Osteoblast (primary cell): ENCODE measurements at regions not wholly inside any gene's neighbourhood (a gene's known extent, or its start where the extent isn't known, plus 50 kb on each side); places are given as distances from the start of the nearest gene placed in this dataset.

ENCODE experiments used
- DNase-seq: peaks from one replicate; pipeline ENCODE4 v3.0.0; 2011; ENCODE audit warnings: low spot score, mixed read lengths; ENCODE audit not compliant: insufficient read length; ENCODE audit errors: missing footprints
- H2AFZ ChIP-seq: 2 replicates; pipeline ENCODE4 v1.6.0; 2011; ENCODE audit warnings: mild to moderate bottlenecking, low read length
- H3K27ac ChIP-seq: 2 replicates; pipeline ENCODE4 v1.5.1; 2011; ENCODE audit warnings: mild to moderate bottlenecking, low read depth, low read length, moderate library complexity
- H3K27me3 ChIP-seq: 2 replicates; pipeline ENCODE4 v1.6.0; 2012; ENCODE audit warnings: mild to moderate bottlenecking, control low read depth, inconsistent platforms, low read length, moderate library complexity; ENCODE audit not compliant: insufficient read depth
- H3K36me3 ChIP-seq: 2 replicates; pipeline ENCODE4 v1.5.1; 2011; ENCODE audit warnings: mild to moderate bottlenecking, low read length, control low read depth, moderate library complexity; ENCODE audit not compliant: insufficient read depth
- H3K4me1 ChIP-seq: 2 replicates; pipeline ENCODE4 v1.5.1; 2011; ENCODE audit warnings: mild to moderate bottlenecking, low read length, control low read depth, moderate library complexity; ENCODE audit not compliant: insufficient read depth
- H3K4me2 ChIP-seq: 2 replicates; pipeline ENCODE4 v1.6.0; 2011; ENCODE audit warnings: mild to moderate bottlenecking, low read length; ENCODE audit not compliant: insufficient read depth
- H3K4me3 ChIP-seq: fragments of 200-600 bp; sonication (generic); 3 replicates; pipeline ENCODE4 v1.5.1; 2012; ENCODE audit warnings: mild to moderate bottlenecking, low read length, inconsistent platforms; ENCODE audit not compliant: insufficient read depth
- H3K79me2 ChIP-seq: 2 replicates; pipeline ENCODE4 v1.6.0; 2012; ENCODE audit warnings: mild to moderate bottlenecking, low read length, control low read depth, inconsistent platforms; ENCODE audit not compliant: insufficient read depth
- H3K9me3 ChIP-seq: 2 replicates; pipeline ENCODE4 v1.5.1; 2011; ENCODE audit warnings: low read depth, low read length, control low read depth
- H4K20me1 ChIP-seq: 2 replicates; pipeline ENCODE4 v1.6.0; 2012; ENCODE audit warnings: mild to moderate bottlenecking, low read length, control low read depth; ENCODE audit not compliant: insufficient read depth
- TF ChIP-seq, protein P1 (sequence below): IDR thresholded peaks from 2 replicates; pipeline ENCODE4 v1.5.1; 2011; ENCODE audit warnings: mild to moderate bottlenecking, low read depth, low read length, moderate library complexity; ENCODE audit errors: extremely low read depth

DNA sequence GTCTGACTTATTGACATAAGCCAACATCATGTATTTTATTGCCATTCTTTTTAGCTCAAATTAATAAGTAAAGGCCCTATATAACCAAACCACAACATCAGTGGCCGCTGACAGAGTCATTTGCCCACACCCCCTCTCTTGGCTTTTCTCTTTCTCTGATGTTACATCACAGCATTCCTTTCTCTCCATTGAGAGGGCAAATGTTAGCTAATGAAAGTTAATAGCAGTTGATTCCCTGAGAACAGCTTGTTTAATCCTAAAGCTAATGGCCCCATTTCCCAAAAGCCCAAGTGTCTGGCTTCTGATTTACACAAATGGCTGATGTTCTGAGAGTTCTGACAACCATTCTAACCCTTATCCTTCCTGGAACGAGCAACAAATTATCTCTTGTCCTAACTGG lies 308.8 kb downstream of the SNAPC1 start:
- no peak overlapping the region for H2AFZ ChIP-seq
- no peak for DNase-seq
- H3K4me2 ChIP-seq: no peak overlapping the region
- no peaks in the 10 kb centered on the region for H3K79me2 ChIP-seq
- no peaks in the 10 kb centered on the region for H4K20me1 ChIP-seq
- no peak overlapping the region for H3K4me3 ChIP-seq
- H3K4me1 ChIP-seq: no peaks in the 10 kb centered on the region
- H3K27ac ChIP-seq: no peak overlapping the region
- no peaks in the 10 kb centered on the region for H3K27me3 ChIP-seq
- no peaks in the 10 kb centered on the region for H3K36me3 ChIP-seq
- TF ChIP-seq, protein P1, sequence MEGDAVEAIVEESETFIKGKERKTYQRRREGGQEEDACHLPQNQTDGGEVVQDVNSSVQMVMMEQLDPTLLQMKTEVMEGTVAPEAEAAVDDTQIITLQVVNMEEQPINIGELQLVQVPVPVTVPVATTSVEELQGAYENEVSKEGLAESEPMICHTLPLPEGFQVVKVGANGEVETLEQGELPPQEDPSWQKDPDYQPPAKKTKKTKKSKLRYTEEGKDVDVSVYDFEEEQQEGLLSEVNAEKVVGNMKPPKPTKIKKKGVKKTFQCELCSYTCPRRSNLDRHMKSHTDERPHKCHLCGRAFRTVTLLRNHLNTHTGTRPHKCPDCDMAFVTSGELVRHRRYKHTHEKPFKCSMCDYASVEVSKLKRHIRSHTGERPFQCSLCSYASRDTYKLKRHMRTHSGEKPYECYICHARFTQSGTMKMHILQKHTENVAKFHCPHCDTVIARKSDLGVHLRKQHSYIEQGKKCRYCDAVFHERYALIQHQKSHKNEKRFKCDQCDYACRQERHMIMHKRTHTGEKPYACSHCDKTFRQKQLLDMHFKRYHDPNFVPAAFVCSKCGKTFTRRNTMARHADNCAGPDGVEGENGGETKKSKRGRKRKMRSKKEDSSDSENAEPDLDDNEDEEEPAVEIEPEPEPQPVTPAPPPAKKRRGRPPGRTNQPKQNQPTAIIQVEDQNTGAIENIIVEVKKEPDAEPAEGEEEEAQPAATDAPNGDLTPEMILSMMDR: no peak
- no peaks in the 10 kb centered on the region for H3K9me3 ChIP-seq

DNA sequence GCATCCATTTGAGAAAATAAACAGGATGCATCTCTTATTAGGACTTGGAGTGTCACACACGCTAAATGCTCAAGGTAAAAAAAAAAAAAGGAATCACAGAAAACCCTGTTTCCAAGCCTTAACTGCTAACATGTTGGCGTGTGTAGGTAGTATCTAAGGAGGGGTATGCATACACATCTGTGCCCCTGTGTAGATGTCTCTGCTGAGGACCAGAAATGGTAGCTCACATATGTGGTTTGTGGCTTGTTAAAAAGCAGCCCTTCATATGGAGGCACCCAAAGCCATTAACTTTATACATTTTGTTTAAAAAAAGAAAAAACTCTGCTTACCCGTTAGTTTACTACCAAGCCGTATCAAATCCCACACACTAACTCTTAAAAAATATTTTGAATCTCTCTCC lies 314.1 kb downstream of the SNAPC1 start:
- Histone ChIP-seq H3K27ac (no peak overlapping the region), H4K20me1 (no peaks in the 10 kb centered on the region), H2AFZ (no peak overlapping the region), H3K4me3 (no peak overlapping the region), H3K27me3 (no peaks in the 10 kb centered on the region), H3K4me2 (no peak overlapping the region), H3K36me3 (no peaks in the 10 kb centered on the region), H3K79me2 (no peaks in the 10 kb centered on the region), H3K9me3 (no peaks in the 10 kb centered on the region), H3K4me1 (no peaks in the 10 kb centered on the region)
- TF ChIP-seq, protein P1: no peak
- no peak for DNase-seq

DNA sequence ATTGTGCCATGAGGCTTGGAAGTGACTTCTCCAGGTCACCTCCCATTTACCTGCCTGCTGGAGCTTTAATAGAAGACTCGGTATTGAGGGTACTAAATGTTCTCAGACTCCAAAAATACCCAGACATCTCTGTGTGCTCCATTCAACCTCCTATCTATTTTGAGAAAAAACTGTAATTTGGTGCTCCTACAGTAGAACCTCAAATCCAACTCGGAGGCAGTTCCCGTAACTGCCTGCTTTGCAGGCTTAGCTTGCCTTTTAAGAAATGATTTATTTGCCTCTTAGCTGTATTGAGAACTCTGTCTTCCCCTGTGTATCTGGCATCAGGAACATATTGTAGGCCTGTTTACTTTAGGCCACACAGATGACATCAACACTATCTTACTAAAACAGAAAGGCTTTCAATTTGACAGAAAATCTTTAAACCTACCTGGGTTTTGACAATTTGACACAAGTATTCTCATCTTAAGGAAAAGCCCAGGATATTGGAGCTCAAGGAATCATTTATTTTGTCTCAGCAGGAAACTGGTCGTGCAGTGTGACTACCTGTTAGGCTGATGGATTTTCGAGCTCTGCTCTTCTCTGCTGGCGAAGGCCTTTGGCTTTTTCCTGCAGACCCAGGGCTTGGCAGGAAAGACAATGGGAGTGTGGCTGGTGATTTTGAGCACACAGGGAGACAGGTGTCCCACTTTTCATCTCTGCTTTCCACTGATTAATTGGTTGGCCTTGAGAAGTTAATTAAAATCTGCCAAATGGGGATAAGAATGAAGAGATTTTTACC lies 314.8 kb downstream of the SNAPC1 start:
- no peaks in the 10 kb centered on the region for H3K36me3 ChIP-seq
- no peaks in the 10 kb centered on the region for H3K27me3 ChIP-seq
- H3K4me2 ChIP-seq: no peak overlapping the region
- no peaks in the 10 kb centered on the region for H3K9me3 ChIP-seq
- no peak overlapping the region for H3K4me3 ChIP-seq
- H2AFZ ChIP-seq: no peak overlapping the region
- no peak for DNase-seq
- H3K27ac ChIP-seq: no peak overlapping the region
- H3K4me1 ChIP-seq: no peaks in the 10 kb centered on the region
- TF ChIP-seq, protein P1: no peak
- H4K20me1 ChIP-seq: no peaks in the 10 kb centered on the region
- H3K79me2 ChIP-seq: no peaks in the 10 kb centered on the region

DNA sequence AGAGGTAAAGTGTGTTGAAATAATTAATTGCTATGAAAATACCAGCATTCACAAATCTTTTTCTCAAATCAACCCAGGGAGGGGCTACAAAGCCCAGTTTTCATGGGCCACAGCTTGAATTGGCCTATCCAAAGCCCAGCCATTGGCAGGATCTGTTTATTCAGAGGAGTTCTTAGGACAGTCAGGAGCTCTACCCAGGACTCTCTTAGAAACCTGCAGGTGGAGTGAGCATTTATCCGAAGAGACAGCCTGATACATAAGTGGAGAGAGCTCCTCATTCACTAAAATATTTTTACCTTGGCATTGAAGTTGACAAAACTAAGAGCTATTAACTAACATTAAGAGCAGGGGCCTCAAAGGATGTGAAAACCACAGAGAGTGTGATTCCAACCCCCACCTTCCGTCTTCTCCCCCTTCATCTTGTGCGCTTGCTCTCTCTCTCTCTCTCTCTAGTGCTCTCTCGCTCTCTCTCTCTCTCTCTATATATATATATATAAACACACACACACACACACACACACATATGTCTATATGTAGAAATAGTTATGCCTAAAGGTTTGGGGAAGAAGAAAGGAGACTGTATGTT lies 315.5 kb downstream of the SNAPC1 start:
- Histone ChIP-seq H3K9me3 (no peaks in the 10 kb centered on the region), H3K27ac (no peak overlapping the region), H3K36me3 (no peaks in the 10 kb centered on the region), H4K20me1 (no peaks in the 10 kb centered on the region), H3K4me3 (no peak overlapping the region), H3K4me2 (no peak overlapping the region), H3K79me2 (no peaks in the 10 kb centered on the region), H3K4me1 (no peaks in the 10 kb centered on the region), H3K27me3 (no peaks in the 10 kb centered on the region), H2AFZ (no peak overlapping the region)
- no peak for DNase-seq
- TF ChIP-seq, protein P1: no peak
